NCI-H510A treated with DMSO at 0.1 percent for 48 hours (cell line): ENCODE measurements at regions not wholly inside any gene's neighbourhood (a gene's known extent, or its start where the extent isn't known, plus 50 kb on each side); places are given as distances from the start of the nearest gene placed in this dataset.

Source experiments
- DNase-seq: peaks from one replicate; lab custom pipeline; 2025; lab: John Stamatoyannopoulos, UW

DNA sequence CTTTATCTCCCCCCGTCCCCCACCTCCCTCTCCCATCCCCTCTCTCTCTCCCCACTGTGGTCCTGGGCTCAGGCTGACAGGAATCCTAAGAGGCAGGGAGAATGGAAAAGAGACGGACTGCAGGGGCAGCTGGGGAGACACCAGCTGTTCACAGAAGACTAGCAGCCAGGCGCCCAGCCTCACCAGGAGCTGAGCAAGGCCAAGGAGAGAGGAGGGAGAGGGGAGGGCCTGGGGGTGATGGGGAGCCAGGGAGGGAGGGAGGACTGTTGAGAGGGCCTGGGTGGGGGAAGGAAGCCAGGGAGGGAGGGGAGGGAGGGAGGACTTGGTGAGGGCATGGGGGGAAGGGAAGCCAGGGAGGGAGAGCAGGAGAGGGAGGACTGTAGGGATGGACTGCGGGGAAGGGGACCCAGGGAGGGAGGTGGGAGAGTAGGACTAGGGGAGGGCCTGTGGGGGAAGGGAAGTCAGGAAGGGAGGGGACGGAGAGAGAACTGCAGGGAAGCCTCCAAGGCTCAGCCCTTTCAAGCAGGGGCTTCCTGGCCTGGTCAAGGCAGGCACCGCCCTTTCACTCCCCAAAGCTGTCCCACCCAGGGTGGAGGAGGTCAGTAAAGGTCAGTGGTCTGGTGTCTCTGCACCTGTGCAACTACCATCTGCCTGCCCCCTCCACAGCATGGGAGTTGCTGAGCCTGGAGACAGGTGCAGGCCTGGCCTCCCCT is 517.7 kb upstream of the MYT1L start:
- DNase-seq, result peak; percentile 72

DNA sequence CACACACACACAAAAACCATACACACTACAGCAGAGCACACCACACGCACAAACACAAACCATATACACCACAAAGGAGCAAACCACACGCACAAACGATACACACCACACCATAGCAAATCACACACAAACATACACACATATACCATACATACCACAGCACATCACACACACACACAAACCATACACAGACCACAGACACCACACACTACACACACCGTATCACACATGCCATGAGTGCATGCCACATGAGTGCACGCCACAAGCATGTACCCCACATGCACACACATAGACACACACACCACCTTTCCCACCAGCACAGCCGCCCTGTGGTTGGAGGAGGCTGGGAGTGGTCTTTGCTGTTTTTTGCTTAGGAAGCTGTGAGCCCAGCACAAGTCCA is 517.1 kb upstream of the MYT1L start:
- DNase-seq, result no peak

DNA sequence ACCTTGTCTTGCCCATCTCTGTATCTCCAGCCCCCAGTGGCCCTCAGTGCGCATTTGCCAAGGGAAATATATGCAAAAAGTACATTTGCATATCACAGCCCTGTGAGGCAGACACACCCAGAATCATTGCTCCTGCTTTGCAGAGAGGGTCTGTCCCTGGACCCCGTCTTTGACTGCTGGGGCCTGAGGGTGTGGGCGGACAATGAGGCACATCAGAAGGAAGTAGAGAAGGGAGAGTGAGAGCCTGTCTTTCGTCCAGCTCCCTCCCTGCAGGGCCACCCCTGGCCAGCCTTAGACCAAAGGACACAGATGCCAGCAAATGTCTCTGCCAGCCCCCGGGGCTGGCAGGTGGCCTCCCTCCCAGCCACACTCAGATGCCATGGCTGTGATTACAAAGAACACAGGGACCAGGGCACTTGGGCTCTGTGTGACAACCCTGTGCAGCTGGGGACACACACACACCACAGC is 516.2 kb upstream of the MYT1L start:
- peak; percentile 66 for DNase-seq

DNA sequence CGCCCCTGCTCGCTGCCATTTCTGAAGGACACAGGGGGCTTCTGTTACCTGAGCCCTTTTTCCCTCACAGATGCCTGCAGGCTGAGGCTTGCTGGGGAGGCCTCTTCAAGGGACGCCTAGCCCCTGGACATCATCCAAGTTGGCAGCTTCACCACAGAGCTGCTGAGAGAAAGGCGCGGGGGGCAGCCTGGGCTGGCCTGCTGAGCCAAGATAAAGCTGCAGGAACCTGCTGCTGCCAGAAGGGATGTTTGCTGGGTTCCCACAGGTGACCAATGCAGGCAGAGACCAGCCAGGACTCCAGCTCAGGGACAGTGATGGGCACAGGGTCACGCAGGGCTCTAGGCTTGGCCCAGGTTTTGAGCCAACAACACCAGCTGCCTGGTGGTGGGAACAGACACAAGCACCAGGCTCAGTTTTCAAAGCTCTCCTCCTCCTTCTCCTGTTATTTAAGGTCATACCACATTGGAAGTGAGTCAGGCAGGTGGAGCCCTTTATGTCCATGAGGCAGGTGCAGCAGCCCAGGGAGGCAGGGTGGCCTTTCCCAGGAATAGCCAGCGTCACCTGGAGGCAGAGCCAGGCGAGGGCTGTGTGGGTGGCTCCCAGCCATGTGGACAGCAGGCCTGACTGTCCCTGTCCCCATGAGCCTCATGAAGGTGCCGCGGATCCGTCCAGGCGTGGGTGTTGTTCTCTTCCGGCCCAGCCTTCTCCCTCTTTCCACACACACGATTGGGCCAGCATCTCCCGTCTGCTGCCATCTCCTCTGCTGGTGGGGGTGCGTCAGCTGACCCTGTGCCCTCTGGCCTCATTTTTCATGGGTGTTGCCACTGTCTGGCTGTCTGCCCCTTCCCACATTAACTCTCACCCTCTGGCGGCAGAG is 515.5 kb upstream of the MYT1L start:
- peak; percentile 93 for DNase-seq

DNA sequence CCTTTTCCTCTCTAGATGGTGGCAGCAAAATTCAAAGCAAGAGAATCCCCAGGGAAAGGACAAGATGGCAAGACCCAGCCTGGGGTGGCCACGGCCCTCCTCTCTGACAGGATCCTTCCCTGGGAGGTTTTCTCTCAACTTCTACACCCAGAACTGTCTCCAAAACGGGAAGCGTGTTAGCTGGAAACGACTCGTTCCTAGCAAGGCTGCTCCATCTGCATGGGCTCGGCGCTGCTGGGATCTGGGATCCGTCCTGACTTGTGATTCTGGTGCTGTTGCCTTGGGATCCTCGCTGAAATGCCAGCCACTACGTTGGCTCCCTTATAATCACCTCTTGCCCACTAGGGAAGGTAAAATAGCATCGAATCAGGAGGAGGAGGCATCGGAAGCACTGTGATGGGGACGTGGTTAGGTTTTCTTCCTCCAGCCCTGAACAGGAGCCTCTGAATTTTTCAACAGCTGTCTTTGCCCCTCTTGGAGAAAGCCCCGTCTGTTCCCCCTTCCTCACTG is 514.8 kb upstream of the MYT1L start:
- DNase-seq, result peak; percentile 76

DNA sequence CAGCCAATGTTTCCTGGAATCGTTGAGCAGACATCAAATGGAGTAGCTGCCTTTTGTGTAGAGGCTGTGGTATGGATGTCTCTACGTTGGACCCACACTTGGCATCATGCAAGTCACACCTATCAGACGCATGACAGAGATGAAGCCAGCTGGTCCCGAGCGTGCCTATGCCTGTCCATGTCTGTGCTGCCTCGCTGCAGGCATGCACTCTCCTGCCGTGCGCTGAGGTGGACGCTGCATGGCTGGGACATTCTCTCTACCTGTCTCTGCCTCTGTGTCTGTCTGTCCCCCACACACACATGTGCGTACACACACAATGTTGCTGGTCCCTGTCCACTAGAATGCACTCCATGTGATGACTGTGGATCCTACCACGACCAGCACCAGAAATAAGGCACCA is 514.2 kb upstream of the MYT1L start:
- peak; percentile 21 for DNase-seq

DNA sequence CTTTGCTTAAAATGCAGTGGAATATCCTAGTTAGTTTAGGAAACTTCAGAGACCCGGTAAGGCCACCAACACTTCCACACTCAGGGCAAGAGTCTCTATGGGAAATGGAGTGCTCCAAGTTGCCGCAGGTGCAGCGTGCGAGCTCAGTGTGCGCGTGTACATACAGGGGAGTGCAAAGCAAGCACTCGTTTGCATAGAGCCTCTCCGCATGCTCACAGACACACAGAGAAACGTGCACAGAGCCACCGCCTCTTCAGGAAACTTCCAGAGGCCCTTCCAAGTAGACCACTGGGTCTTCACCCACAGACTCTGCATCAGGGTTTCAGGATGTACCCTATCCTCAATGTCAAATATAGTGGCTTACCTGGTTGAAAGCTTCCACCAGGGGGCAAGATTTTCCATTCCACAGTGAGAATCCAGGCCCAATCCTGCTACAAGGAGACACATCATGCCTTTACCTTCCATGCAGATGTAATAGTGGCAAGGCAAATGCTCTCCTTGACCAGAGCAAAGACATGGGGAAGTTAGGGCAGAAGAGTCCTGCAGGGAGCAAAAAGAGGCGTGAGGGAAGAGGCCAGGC is 513.0 kb upstream of the MYT1L start:
- DNase-seq, result peak; percentile 38

DNA sequence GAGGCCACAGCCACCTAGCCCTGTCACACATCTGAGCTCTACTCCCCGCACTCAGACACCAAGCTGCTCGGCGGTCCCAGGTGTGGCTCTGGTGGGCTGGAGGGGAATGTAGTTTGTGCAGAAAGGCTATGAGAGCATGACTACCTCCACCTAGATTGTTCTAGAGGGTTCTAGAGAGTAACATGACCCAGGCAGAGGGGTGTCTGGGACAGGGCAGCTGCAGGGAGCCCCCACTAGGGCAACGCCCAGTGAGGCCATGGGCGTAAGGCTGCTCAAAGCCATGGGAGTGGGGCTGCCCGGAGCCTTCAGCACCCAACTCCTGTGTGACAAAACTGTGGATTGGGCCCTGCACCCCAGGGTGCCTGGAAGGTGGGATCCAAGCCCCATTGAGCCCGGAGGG is 511.4 kb upstream of the MYT1L start:
- DNase-seq, result no peak

DNA sequence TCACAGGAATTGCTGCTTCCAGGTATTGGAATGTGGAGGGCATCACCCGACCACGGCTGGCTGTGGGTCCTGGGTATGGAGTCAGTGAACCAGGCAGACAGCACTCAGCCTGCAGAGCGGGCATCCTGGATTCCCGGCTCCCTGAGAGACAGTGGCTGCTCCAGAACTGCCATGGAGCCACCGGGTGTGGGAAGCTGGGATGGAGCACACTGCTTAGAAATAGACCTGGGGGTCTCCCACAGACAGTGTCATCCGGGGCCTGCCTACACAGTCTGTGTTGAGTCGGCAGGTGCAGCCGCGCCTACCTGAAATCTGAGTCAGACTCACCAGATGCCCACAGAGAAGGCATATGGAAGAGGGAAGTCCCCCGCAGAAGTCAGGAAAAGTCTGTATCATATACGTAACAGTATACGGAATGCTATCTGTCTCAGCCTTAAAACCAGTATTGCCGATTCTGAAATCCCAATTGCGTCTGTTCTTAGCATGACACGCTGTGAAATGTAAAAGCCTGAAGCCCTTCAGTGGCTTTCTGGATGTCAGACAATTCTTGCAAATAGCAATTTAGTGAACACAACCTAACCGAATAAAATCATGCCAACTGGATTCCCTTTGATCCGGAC is 509.7 kb upstream of the MYT1L start:
- no peak for DNase-seq

DNA sequence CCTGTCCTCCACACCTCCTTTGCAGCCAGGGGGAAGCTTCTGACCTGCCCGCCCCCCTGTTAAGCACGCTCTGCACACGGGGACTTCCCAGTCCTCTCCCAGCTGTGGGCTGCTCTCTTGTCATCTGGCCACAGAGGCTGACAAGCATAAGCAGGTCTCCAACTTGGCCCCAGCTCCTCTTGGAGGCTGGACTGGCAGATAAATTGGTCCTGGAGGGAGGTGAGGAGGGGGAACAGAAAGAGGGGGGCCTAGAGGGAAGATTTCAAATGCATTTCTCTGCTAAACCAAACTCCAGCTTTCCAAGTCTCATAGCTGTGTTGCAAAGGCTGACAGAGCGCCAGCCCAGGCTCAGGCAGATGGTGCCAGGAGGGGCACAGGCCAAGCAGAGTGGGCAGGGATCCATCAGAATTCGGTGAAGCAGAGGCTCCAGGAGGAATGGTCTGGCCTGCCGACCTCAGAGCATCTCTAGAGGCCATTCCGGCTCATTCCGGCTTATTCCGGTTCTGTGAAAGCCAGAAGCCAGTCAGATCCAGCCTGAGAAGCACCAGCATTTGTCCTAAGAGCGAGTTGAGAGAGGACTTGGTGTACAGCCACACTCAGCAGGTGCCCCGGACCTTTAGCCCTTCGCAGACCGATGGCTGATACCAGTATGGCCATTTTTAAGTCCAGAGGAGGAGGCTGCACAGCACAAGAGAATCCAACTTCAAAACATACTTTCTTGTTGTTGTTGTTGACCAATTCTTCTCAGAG is 508.9 kb upstream of the MYT1L start:
- DNase-seq, result no peak

DNA sequence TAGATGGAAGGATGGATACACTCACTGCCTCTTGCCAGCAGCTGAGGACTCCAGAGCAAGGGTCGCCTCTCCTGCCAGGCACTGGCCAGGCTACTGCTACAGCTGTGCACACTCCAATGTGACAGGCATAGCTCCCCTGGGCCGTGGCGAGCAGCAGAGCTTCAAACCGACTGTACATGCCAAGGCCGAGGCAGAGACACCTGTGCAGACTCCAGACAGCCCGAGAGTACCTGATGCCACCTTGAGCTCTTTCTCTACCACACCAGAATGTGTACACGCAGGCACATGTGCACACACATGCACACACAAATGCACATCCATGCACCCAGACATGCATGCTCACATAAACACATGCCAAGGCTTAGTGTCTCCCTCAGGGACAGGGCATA is 508.3 kb upstream of the MYT1L start:
- no peak for DNase-seq

DNA sequence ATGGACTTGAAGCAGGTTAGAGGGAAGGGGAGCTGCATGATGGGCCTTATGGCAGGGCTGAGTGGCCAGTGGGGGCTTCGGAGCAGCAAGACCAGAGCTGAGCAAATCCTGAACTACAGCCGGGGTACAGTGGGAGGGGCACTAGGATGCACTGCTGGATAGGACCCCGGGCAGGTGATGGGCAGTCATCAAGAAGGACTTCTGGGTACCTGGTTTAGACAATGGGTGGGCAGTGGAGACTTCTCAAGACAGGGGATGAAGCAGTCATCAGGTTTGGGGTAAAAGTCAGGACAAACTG is 507.4 kb upstream of the MYT1L start:
- DNase-seq, result no peak

DNA sequence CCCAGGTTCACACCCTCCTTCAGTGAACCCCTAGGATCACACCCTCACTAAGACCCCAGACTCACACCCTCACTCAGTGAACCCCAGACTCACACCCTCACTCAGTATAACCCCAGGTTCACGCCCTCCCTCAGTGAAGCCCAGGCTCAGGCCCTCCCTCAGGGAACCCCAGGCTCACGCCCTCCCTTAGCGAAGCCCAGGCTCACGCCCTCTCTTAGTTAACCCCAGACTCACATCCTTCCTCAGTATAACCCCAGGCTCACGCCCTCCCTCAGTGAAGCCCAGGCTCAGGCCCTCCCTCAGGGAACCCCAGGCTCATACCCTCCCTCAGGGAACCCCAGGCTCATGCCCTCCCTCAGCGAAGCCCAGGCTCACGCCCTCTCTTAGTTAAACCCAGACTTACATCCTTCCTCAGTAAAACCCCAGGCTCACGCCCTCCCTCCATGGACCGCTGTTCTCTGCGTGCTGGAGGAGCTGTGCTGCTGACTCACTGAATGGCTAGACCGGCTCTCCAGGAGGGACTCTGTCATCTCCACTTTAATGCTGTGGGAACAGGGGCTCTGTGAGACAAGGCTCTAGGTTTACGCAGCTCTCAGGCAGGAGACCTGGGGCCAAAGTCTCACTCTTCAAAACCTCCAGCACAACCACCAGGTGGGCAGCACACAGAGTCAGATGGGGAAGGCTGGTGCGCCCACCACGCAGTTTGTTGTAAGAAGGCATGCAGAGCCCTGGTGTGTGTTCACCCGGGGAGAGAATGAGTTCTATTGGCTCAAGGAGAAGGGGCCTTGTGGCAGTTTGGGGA is 506.9 kb upstream of the MYT1L start:
- no peak for DNase-seq

DNA sequence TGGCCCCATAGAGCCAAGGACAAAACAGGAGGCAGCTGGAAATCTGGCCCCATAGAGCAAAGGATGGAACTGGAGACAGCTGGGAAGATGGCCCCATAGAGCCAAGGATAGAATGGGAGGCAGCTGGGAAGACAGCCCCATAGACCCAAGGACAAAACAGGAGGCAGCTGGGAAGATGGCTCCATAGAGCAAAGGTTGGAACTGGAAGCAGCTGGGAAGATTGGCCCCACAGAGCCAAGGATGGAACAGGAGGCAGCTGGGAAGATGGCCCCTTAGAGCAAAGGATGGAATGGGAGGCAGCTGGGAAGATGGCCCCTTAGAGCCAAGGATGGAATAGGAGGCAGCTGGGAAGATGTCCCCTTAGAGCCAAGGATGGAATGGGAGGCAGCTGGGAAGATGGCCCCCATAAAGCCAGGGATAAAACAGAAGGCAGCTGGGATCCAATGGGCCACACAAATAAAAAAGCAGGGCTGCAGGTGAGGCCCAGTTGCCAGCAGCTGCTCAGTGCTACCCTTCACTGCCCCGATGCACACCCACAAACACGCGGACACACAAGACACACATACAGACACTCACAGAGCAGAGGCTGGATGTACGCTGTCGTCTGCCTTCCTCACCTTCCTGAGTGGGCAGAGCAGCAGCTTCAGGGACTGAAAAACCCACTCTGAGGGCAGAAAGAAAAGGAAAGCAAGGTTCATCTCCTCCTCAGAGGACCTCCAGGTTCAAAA is 505.4 kb upstream of the MYT1L start:
- DNase-seq, result no peak

DNA sequence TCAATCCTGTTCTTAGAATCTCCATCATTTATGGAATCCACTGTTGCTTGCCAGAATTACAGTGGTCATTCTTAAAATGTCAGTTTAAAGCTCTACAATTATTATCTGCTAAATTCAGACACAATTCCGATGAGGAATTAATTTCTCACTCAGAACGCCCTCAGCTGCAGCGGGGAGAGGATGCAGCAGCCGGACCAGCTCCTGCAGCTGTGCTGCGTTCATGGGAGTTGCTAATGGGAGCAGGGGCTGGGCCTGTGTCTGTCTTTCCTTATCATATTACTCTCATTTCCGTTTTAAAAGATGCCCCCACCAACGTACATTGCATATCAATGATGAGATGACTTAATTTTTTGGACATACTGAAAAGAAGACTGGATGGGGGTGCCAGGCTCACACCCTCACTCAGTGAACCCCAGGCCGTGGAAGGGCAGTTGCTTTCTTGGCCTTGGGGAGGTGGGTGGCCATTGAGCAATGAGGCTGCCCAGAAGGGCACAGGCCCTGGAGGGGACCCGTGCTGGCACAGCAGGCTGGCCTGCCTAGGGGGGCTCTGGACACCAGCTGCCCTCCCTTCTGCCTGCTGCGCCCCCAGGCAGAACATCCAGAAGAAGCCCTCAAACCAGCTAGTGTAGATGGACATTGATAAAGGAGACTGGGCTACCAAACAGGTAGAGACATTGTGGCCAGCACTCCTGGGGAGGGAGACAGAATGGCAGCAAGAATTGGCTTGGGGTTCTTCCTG is 503.6 kb upstream of the MYT1L start:
- DNase-seq, result no peak

DNA sequence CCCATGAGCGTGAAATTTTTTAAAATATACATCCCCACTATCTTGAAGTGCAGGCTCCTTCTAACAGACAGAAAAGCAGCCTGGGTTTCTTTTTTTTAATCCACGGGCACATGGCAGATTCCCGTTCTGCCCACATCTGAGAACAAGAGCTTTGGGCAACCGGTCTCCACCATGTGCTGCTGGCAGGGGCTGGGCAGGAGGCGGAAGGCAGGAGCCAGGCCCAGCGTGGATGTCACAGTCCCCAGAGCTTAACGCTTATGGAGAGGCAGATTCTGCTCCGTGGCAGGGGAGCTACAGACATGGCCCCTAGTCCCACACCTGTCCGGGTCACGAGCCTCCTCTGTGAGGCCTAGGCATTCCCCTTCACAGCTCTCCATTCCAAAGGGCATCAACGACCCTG is 503.0 kb upstream of the MYT1L start:
- DNase-seq, result no peak

DNA sequence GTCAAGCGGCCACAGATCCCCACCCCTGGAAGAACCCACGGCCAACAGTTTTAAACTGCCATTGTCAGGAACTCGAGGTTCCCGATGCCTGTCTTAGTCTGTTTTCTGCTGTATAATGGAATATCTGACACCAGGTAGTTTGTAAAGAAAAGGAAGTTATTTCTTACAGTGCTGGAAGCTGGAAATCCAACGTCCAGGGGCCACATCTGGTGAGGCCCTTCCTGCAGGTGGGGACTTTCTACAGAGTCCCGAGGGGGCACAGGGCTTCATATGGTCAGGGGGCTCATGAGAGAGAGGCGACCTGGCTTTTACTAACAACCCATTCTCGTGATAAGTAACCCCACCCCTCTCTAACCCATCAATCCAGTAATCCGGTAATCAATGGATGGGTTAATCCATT is 501.6 kb upstream of the MYT1L start:
- no peak for DNase-seq

DNA sequence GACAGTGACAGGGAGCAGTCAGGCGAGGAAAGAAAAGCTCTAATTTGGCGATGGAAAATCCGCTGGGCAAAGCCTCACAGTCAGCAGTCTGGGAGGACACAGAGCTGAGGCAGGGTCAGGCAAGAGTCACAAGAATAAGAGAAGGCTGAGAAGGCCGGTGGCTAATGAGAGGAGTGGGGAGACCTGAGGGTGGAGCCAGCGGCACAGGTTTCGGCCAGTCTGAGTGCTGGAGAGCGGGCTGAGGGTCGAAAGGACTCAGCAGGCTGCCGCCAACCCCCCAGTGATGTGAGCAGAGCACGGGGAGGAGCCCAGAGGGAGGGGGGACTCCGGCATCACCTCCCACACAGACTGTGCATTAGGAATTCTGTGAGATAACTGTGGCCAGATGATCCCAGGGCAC is 500.6 kb upstream of the MYT1L start:
- no peak for DNase-seq

DNA sequence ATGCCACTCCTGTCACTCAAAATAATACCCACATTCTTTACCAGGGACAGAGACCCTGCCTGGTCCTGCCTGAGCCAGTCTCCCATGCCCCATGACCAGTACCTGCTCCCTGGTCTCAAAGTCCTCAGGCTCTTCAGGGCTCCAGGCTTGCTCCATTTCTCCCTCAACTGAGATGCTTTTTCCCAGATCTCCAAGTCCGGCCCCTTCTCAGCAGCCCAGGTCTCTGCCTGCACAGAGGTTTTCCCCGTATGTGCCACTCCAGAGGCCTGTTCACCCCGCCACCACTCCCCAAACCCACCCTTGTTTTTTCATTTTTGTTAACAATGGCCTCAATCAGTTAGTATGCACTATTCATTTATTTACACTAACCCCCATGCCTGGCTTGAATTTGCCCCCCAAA is 499.5 kb upstream of the MYT1L start:
- DNase-seq, result no peak
